ENCODE measurements at regions not wholly inside any gene's neighbourhood (a gene's known extent, or its start where the extent isn't known, plus 50 kb on each side); places are given as distances from the start of the nearest gene placed in this dataset.

GRCh38 chr16:9258423-9259051 is 167.1 kb downstream of the HAPSTR1 start:
- TF ChIP-seq, protein P1, sequence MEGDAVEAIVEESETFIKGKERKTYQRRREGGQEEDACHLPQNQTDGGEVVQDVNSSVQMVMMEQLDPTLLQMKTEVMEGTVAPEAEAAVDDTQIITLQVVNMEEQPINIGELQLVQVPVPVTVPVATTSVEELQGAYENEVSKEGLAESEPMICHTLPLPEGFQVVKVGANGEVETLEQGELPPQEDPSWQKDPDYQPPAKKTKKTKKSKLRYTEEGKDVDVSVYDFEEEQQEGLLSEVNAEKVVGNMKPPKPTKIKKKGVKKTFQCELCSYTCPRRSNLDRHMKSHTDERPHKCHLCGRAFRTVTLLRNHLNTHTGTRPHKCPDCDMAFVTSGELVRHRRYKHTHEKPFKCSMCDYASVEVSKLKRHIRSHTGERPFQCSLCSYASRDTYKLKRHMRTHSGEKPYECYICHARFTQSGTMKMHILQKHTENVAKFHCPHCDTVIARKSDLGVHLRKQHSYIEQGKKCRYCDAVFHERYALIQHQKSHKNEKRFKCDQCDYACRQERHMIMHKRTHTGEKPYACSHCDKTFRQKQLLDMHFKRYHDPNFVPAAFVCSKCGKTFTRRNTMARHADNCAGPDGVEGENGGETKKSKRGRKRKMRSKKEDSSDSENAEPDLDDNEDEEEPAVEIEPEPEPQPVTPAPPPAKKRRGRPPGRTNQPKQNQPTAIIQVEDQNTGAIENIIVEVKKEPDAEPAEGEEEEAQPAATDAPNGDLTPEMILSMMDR (IDR thresholded peaks at IDR 0.05) = peak in 5 of 6 experiments; percentile 6 to 72 (median 57)
- TF ChIP-seq POLR2A (IDR thresholded peaks at IDR 0.05) = no peak
